Cardiac septum (tissue), 1 donor: ENCODE measurements at regions not wholly inside any gene's neighbourhood (a gene's known extent, or its start where the extent isn't known, plus 50 kb on each side); places are given as distances from the start of the nearest gene placed in this dataset.

Experiments used
- DNase-seq: peaks from one replicate; pipeline ENCODE4 v3.0.0-alpha.2; 2020; ENCODE audit warnings: low spot score
- intact Hi-C: fragments of 100-400 bp; cut with DNase I; formaldehyde crosslinking; loops from one replicate; pipeline ENCODE4 v1.14.0; 2022
- donor health status: DM: no; HTN: no; CAD: no.

DNA sequence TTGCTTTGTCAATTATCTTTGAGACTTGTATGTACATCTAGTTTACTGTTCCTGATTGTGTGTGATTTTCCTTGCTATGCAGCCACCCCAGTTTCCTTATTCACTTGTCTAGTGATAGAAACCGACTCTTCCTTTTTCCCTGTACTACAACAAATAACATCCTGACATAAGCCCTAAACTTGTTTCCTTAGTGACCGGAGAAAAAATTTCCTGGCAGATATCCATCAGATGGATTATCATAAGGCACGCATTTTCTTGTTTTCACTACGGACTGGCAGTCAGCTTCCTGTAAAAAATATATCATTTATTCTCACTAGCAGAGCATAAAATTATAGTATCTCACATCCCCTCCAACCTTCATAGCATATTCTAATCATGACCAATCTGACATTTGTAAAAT lies 410.7 kb downstream of the CENPC start:
- intact Hi-C loops: no loop called here
- DNase-seq: no peak

DNA sequence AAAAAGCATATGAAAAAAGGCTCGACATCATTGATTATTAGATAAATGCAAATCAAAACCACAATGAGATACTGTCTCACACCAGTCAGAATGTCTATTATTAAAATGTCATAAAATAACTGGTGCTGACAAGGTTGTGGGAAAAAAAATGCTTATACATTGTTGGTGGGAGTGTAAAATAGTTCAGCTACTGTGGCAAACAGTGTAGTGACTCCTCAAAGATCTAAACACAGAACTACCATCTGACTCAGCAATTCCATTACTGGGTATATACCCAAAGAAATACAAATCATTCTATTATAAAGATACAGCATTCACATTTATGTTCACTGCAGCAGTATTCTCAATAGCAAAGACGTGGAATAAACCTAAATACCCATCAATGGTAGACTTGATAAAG lies 412.1 kb downstream of the CENPC start:
- intact Hi-C loops: no loop called here
- DNase-seq: no peak

DNA sequence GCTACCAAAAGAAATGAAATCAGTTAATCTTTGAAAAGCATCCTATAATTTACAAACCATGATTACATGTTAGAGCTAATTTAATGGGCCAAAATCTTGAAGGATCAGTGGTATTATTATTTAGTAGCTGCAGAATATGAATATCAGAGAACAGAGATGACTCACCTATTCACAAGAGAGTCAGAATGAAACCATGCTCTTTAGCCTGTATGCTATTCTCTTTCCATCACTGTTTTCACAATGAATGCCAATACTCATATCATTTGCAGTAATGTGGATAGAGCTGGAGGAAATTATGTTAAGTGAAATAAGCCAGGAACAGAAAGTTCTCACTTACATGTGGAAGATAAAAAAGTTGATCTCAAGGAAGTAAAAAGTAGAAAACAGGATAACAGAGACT lies 414.1 kb downstream of the CENPC start:
- DNase-seq: no peak
- intact Hi-C loops: no loop called here

DNA sequence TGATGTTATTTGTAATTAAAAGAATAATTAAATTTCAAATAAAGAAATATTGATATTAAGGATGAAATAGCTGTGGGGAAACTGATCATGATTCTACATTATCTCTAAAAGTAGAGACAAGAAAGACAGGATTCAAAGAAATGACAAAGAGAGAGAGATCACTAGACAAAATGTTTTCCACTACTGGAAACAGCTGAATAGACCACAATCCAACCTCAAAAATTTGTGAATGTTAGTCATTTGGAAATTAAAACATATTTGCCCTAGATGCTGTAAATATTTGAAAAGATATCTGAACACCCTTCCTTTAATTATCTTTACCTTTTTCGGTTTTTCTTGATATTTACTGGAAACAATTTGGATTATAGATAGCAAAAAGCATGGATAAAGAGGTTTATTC lies 414.9 kb downstream of the CENPC start:
- no peak for DNase-seq
- intact Hi-C loops: no loop called here

DNA sequence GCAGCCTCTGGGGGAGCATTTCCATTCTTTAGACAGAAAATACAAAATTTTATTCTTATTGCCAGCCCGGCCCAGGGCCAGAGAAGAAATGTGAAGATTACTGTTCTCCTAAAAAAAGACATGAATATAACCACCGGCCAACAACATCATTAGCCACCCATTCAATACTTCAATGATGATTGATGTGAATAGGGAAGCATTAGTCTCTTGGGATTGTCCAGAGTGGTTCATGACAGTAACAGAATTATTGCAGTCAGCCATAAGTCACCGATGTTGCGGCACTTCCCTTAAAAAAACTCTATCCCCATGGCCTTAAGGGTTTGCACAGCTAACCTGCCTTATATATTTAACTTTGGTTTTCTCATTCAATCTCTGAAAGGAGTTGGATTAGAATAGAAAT lies 418.7 kb downstream of the CENPC start:
- intact Hi-C loops: no loop called here

DNA sequence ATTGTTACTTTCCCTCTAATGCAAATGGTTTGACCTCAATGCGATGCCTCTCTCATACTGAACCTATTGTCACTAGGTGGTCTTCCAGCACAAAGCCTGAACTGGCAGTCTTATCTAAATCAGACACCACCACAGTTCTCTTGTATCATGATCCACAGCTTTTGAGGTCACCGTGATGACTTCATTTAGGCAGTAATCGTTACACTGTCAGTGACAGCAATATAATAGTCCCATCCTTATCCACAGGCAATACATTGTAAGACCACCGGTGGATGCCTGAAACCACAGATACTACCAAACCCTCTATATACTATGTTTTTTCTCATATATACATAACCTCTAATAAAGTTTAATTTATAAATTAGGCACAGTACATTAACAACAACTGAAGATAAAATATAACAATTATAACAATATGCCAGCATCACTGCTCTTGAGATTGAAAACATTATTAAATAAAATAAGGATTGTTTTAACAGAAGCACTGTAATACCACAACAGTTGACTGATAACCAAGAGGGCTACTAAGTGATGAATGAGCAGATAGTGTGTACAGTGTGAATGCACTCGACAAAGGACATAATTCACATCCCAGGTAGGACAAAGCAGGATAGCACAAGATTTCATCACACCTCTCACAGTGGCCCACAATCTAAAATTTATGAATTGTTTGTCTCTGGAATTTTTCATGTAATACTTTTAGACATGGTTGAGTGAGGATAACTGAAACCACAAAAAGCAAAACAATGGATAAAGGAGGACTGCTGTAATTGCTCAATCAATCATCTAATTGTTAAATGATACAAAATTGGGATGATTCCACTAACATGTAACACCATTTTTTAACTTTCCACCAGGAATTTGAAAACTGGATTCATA lies 419.4 kb downstream of the CENPC start:
- intact Hi-C loops: no loop called here

More for the DNA sequence above, 418.7 kb downstream of the CENPC start:
- no peak for DNase-seq

DNA sequence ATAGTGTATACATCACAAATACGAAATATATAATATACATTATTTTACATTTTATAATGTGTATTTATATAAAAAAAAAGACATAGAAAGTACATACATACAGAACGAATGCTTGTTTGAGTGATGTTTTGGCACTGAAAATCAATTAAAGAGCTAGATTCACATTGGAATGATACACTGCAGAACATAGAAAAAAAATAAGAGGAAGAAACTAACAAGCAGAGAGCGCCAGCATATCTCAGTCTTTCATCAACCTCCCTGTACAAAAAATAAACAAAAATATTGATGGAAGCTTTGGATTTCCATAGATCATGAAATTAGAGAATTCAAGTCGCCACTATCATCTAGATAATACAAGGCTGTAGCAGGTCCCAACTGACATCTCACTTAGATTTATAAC lies 420.6 kb downstream of the CENPC start:
- intact Hi-C loops: no loop called here
- no peak for DNase-seq

More for the DNA sequence above, 419.4 kb downstream of the CENPC start:
- no peak for DNase-seq

DNA sequence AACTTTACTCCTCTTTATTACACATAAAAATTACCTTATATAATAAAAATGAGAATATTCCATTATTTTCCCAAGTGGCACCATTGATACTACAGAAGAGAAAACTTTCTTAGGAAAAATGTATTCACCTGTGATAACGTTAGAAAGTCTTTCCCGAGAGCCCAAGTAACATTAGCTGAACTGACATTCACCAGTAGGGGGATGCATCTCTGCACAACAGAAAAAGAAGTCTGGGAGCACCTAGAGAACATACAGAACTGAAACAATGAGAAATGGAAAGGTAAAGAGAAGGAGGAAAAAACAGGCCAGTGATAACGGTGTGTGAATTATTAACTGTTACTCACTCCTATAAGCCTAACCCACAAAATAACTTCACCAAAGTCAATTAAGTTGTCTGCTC lies 423.3 kb downstream of the CENPC start:
- intact Hi-C loops: no loop called here
- no peak for DNase-seq

DNA sequence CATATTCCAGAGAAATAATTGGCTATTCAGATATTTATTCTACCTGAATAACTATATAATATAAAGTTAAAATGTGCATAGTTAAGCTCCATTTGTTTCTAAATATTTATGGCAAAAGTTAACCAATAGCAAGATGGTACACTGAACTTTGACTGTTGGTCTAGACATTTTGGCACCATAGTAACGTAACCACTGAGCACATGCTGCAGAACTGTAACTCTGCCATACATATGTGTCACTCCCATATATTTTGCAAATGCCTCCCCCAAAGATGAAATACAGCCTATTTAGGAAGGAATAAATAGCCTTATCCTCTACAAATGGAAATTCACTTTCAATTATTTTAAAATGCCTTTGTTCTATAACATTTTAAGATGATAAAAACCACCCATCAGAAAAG lies 424.9 kb downstream of the CENPC start:
- DNase-seq: no peak
- intact Hi-C loops: no loop called here

DNA sequence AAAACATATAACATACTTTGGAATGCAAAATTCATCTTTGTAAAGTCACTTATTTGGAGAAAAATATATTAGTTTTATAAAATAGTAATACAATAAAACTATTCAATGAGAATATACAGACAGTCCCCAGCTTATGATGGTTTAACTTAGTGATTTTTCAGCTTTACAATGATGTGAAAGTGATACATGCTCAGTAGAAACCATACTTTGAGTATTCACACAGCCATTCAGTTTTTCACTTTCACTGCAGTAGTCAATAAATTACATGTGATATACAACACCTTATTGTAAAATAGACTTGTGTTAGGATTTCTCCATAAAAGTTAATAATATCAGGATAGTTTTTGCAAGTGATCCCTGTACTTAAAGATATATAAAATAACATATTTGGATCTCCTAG lies 436.0 kb downstream of the CENPC start:
- no peak for DNase-seq
- intact Hi-C loops: no loop called here

DNA sequence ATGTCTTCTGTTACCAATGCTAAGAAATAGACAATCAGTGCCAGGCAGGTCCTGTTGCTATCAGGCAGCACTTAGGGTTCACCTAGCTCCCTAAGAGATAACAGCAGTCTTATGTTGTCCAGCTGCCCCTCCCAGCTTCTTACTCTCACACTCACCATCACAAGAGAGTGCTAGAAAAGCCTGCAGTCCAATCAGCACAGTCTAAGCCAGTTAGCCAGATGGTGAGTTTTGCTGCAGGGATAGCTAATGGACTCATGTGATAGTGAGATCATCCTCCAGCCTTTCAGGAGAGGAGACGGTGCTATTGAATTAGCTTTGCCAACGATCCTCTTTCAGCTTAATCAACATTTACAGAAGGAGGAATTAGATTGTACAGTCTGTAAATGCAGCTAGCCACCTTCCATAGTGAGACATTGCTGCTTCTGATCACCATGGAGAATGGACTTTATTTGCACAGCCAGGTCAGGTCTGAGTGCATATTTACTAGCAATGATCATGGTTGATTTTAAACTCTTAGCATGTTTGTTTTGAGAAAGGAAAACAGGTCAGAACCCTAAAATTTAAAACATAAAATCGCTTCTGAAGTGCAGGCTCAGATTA lies 438.3 kb downstream of the CENPC start:
- intact Hi-C loops: no loop called here
- no peak for DNase-seq

DNA sequence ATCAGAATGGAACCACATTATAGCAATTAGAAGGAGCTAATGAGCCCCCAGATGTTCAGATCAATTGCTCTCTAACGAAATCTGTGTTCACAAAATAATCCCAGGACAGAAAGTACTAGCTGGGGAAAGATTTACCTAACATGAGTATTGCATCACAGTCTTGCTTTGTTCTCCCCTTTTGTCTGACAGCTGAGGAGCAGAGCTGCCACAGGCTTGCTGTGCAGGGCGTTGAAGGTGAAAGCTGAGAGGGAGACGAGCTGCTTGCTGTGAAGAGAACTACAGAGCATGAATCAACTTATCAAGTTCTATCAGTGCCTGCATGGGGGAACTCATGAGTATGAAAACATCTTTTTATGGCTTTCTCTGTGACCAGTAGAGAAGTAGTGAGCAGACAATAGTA lies 441.2 kb downstream of the CENPC start:
- no peak for DNase-seq
- intact Hi-C loops: no loop called here

DNA sequence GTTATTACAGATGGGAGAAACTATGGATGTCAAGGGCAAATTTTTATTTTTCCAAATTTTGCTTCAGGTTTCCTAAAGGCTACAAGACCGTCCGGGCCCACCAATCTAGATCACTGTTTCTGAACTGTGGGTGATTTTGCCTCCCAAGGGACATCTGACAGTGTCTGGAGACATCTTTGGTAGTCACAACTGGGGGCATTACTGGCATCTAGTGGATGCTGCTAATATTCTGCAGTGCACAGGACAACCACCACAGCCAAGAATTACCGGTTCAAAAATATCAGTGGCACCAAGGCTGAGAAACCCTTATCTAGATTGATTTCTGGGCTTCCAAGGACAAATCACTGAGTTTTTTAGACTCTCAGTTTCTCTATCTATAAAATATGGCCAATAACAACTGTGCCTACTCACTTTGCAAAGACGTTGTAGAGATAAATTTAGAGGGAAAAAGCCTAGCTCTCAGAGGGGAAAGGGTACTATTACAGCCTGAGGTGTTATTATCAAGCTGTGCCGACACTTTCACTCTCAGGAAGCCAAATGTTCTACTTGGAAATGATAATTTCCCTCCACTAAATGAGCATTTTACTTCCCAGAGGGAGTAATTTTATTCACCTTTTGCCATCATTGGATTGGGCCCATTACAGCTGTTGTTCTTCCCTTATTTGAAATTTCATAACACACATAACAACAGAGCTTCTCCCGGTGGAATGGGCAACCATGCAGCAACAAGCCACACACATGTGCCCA lies 442.1 kb downstream of the CENPC start:
- no peak for DNase-seq
- intact Hi-C loops: no loop called here

DNA sequence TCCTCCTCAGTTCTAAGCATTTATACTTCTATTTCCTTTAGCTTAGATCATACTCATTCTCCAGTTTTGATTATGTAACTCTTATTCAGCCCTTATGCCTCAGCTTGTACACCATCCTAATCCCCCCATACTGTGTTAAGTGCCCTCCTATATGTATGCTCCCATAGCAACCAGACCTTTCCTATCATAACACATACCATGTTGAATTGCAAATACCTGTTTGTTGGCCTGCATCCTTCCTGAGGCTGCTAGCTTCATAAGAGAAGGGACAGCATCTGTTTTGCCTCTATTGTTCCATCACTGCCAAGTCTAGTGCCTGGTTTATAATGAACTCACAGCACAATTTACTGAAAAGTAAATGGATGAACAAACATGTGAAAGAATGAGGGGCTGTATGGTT lies 443.7 kb downstream of the CENPC start:
- intact Hi-C loops: no loop called here
- no peak for DNase-seq

DNA sequence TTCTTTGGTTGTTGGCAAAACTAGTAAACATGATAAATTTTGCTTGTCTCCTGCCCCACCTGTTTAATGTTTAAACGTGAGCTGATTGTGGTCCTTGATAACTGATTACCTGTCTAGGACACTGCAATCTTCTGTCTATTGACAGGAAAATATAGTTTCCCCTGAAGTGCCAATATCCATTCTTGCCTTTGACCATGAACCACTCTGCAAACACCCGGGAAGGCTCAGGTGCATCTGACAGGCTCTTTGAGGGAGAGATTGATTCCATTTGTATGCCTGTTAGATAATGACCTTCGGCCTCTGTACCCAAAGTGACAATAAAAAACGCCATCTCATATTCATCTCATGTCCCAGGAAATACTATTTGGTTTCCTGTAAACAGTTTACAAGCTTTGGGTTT lies 453.0 kb downstream of the CENPC start:
- DNase-seq: no peak

DNA sequence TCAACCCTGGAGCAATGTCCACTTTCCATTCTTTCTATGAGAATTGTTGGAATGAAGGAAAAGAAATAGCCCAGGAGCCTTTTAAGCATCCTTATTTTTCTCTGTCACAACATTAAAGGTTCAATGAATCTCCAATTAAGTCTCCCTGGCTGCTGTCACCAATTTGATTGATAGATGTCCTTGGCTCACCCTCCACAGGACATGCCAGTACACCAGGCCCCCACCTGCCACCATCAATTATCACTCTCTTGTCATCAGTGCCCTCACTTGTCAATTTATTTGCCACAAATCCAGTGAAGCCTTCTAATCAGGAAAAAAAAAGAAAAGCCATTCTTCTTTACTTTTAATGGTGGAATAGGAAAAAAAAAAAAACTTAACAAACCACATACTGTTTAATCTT lies 453.6 kb downstream of the CENPC start:
- DNase-seq: no peak
- intact Hi-C loops: no loop called here

More for the DNA sequence above, 453.0 kb downstream of the CENPC start:
- intact Hi-C loops: no loop called here

DNA sequence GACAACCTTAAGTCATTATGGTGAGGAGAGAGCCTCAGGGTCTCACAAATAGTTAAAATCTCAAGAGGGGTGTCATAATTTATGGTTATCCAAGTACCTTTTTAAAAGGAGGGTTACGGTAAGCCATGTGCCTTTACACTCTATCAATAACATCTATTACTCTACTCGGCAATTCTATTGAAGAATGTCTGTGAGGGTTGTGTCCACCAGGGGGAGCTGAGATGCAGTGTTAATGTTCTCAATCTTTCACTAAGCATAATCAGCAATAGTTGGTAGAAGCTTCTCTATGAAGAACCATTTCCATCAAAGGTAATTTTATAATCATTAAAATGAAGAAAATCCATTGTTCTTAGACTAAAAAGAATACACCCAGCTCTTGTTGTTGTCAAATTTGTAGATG lies 457.4 kb downstream of the CENPC start:
- intact Hi-C loops: loop anchor here (5.0 kb wide), 1 partner anchor 239 kb away; no protein-coding TSS in a partner anchor
- DNase-seq: no peak

DNA sequence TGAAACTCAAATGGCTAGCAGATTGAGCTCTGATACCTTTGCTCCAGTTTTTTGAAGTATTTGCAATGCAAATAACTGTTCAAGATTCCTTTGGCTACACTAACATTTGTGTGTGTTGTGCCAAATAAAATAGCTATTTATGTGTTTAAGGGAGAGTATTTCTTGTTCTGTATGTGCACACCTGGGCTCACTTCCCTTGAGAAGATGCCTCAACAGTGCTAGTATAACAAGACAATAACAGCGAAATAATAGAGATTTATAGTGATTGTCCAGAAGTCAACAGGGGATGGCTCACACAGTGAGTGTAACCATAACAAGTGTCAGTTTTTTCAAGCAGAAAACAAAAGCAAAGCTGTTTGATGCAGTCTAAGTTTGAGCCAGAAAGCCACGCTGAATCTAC lies 460.5 kb downstream of the CENPC start:
- intact Hi-C loops: loop anchor here (5.0 kb wide), 1 partner anchor 243 kb away; no protein-coding TSS in a partner anchor
- no peak for DNase-seq

DNA sequence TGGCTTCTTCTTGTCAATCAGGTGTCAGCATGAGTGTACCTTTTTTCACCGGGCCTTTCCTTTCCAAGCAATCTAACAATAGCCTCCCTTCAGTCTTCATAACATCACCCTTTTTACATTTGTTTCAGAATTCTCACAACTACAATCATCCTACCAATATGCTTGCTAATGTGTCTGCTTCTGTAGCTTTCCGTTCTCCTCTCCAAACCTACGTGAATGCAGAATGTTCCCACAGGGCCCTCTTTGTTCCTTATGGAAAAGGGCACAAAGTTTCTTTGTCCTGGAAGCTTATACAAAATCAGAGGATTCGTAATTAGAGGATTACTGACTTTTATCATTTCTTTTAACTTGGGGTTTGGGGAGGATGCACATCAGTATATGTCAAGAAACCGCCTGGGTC lies 461.8 kb downstream of the CENPC start:
- DNase-seq: no peak
- intact Hi-C loops: no loop called here

DNA sequence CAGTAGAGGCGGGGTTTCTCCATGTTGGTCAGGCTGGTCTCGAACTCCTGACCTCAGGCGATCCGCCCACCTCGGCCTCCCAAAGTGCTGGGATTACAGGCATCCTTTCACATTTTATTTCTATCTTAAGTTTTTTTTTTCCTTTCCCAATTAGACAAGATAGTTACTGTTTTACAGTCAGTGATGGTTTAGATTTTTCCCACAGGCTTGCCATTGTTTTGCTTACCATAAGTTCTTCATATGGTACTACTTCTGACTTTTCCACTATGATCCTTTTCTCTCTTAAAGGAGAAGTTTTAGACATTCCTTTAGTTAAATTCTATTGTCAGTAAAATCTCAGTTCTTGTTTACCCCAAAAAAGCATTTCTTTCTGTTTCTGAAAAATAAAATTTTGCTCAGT lies 462.6 kb downstream of the CENPC start:
- intact Hi-C loops: no loop called here
- DNase-seq: no peak
